ENCODE measurements at regions not wholly inside any gene's neighbourhood (a gene's known extent, or its start where the extent isn't known, plus 50 kb on each side); places are given as distances from the start of the nearest gene placed in this dataset.

- Histone ChIP-seq H3K4me1 (ENCODE audit: control insufficient read depth, insufficient read depth, low read length) (no peaks in the 10 kb centered on the region), H3K9me3 (ENCODE audit: control insufficient read depth, insufficient read depth, low read length) (no peaks in the 10 kb centered on the region), H3K27ac (ENCODE audit: low read length) (no peak overlapping the region), H3K27me3 (ENCODE audit: control insufficient read depth, insufficient read depth, low read length) (peaks cover 28% of the 10 kb centered on the region), H3K36me3 (ENCODE audit: control insufficient read depth, insufficient read depth, low read length) (no peaks in the 10 kb centered on the region), H3K4me3 (ENCODE audit: low read length) (no peak overlapping the region)
- no peak for DNase-seq (ENCODE audit: low read depth, low spot score)
- no CpG with 5 or more reads among the region's 5 CpGs for WGBS (ENCODE audit: insufficient coverage, insufficient read length)
These were observed 464.3 kb upstream of the THRB start for GRCh38 chr3:24958910-24959447.

GRCh38 chr3:24963762-24964625, 464.1 kb upstream of the RARB start:
- Histone ChIP-seq H3K36me3 (ENCODE audit: control insufficient read depth, insufficient read depth, low read length) (no peaks in the 10 kb centered on the region), H3K4me3 (ENCODE audit: low read length) (no peak overlapping the region), H3K9me3 (ENCODE audit: control insufficient read depth, insufficient read depth, low read length) (no peaks in the 10 kb centered on the region), H3K27ac (ENCODE audit: low read length) (no peak overlapping the region), H3K27me3 (ENCODE audit: control insufficient read depth, insufficient read depth, low read length) (no peaks in the 10 kb centered on the region), H3K4me1 (ENCODE audit: control insufficient read depth, insufficient read depth, low read length) (no peaks in the 10 kb centered on the region)
- WGBS (ENCODE audit: insufficient coverage, insufficient read length), result 100% methylated on average over 1 of the region's 2 CpGs
- no peak for DNase-seq (ENCODE audit: low read depth, low spot score)

- Histone ChIP-seq H3K9me3 (ENCODE audit: control insufficient read depth, insufficient read depth, low read length) (no peaks in the 10 kb centered on the region), H3K4me1 (ENCODE audit: control insufficient read depth, insufficient read depth, low read length) (no peaks in the 10 kb centered on the region), H3K27ac (ENCODE audit: low read length) (no peak overlapping the region), H3K4me3 (ENCODE audit: low read length) (no peak overlapping the region), H3K27me3 (ENCODE audit: control insufficient read depth, insufficient read depth, low read length) (no peaks in the 10 kb centered on the region), H3K36me3 (ENCODE audit: control insufficient read depth, insufficient read depth, low read length) (no peaks in the 10 kb centered on the region)
- no peak for DNase-seq (ENCODE audit: low read depth, low spot score)
- WGBS (ENCODE audit: insufficient coverage, insufficient read length), result no CpG with 5 or more reads among the region's 2 CpGs
These were observed 462.2 kb upstream of the RARB start for GRCh38 chr3:24965706-24966385.

- WGBS (ENCODE audit: insufficient coverage, insufficient read length), result no CpG with 5 or more reads among the region's 1 CpG
- H3K9me3 ChIP-seq (ENCODE audit: control insufficient read depth, insufficient read depth, low read length), result no peaks in the 10 kb centered on the region
These were observed 460.0 kb upstream of the RARB start for GRCh38 chr3:24968036-24968435.

GRCh38 chr3:24972491-24972890, 455.6 kb upstream of the RARB start:
- H3K4me1 ChIP-seq (ENCODE audit: control insufficient read depth, insufficient read depth, low read length), result no peaks in the 10 kb centered on the region
- no peaks in the 10 kb centered on the region for H3K9me3 ChIP-seq (ENCODE audit: control insufficient read depth, insufficient read depth, low read length)
- H3K27me3 ChIP-seq (ENCODE audit: control insufficient read depth, insufficient read depth, low read length), result no peaks in the 10 kb centered on the region
- WGBS (ENCODE audit: insufficient coverage, insufficient read length), result no CpG with 5 or more reads among the region's 1 CpG
- no peak for DNase-seq (ENCODE audit: low read depth, low spot score)
- no peak overlapping the region for H3K27ac ChIP-seq (ENCODE audit: low read length)
- no peaks in the 10 kb centered on the region for H3K36me3 ChIP-seq (ENCODE audit: control insufficient read depth, insufficient read depth, low read length)
- no peak overlapping the region for H3K4me3 ChIP-seq (ENCODE audit: low read length)

More at GRCh38 chr3:24968036-24968435, 460.0 kb upstream of the RARB start:
- Histone ChIP-seq H3K27me3 (ENCODE audit: control insufficient read depth, insufficient read depth, low read length) (no peaks in the 10 kb centered on the region), H3K27ac (ENCODE audit: low read length) (no peak overlapping the region), H3K36me3 (ENCODE audit: control insufficient read depth, insufficient read depth, low read length) (no peaks in the 10 kb centered on the region), H3K4me1 (ENCODE audit: control insufficient read depth, insufficient read depth, low read length) (no peaks in the 10 kb centered on the region), H3K4me3 (ENCODE audit: low read length) (no peak overlapping the region)
- no peak for DNase-seq (ENCODE audit: low read depth, low spot score)

GRCh38 chr3:24981309-24981708, 446.8 kb upstream of the RARB start:
- no CpG with 5 or more reads among the region's 5 CpGs for WGBS (ENCODE audit: insufficient coverage, insufficient read length)
- Histone ChIP-seq H3K9me3 (ENCODE audit: control insufficient read depth, insufficient read depth, low read length) (no peaks in the 10 kb centered on the region), H3K27ac (ENCODE audit: low read length) (no peak overlapping the region), H3K36me3 (ENCODE audit: control insufficient read depth, insufficient read depth, low read length) (no peaks in the 10 kb centered on the region), H3K4me1 (ENCODE audit: control insufficient read depth, insufficient read depth, low read length) (no peaks in the 10 kb centered on the region), H3K27me3 (ENCODE audit: control insufficient read depth, insufficient read depth, low read length) (no peaks in the 10 kb centered on the region), H3K4me3 (ENCODE audit: low read length) (no peak overlapping the region)
- DNase-seq (ENCODE audit: low read depth, low spot score), result no peak

- Histone ChIP-seq H3K36me3 (ENCODE audit: control insufficient read depth, insufficient read depth, low read length) (no peaks in the 10 kb centered on the region), H3K27me3 (ENCODE audit: control insufficient read depth, insufficient read depth, low read length) (no peaks in the 10 kb centered on the region), H3K27ac (ENCODE audit: low read length) (no peak overlapping the region), H3K4me3 (ENCODE audit: low read length) (no peak overlapping the region), H3K4me1 (ENCODE audit: control insufficient read depth, insufficient read depth, low read length) (no peaks in the 10 kb centered on the region), H3K9me3 (ENCODE audit: control insufficient read depth, insufficient read depth, low read length) (no peaks in the 10 kb centered on the region)
- no peak for DNase-seq (ENCODE audit: low read depth, low spot score)
These were observed 446.1 kb upstream of the RARB start for GRCh38 chr3:24981924-24982323.

- H3K9me3 ChIP-seq (ENCODE audit: control insufficient read depth, insufficient read depth, low read length), result no peaks in the 10 kb centered on the region
- no peaks in the 10 kb centered on the region for H3K36me3 ChIP-seq (ENCODE audit: control insufficient read depth, insufficient read depth, low read length)
- no peak overlapping the region for H3K27ac ChIP-seq (ENCODE audit: low read length)
- no peak overlapping the region for H3K4me3 ChIP-seq (ENCODE audit: low read length)
- no peaks in the 10 kb centered on the region for H3K4me1 ChIP-seq (ENCODE audit: control insufficient read depth, insufficient read depth, low read length)
- DNase-seq (ENCODE audit: low read depth, low spot score), result no peak
- H3K27me3 ChIP-seq (ENCODE audit: control insufficient read depth, insufficient read depth, low read length), result no peaks in the 10 kb centered on the region
- no CpG with 5 or more reads among the region's 9 CpGs for WGBS (ENCODE audit: insufficient coverage, insufficient read length)
These were observed 442.4 kb upstream of the RARB start for GRCh38 chr3:24985668-24986067.

DNA sequence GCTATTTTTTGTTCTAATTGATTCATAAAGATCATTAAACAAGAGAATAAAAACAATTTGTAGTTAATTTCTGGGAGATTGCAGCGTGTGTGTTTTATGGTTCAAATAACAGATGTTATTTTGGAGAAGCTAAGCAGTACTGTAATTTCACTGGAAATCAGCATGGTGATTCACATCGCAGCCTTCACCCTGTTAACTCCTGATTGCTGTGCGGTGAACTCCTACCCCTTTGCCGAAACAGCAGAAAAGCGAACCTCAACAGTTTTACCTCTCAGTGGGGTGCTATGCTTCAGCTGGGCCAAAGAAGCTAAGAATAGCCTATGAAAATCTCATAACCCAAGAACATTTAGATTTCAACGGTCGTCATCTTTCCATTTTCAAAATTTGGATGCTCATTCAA, 441.5 kb upstream of the RARB start:
- H3K27me3 ChIP-seq (ENCODE audit: control insufficient read depth, insufficient read depth, low read length), result no peaks in the 10 kb centered on the region
- no peak overlapping the region for H3K27ac ChIP-seq (ENCODE audit: low read length)
- H3K4me1 ChIP-seq (ENCODE audit: control insufficient read depth, insufficient read depth, low read length), result no peaks in the 10 kb centered on the region
- no peak for DNase-seq (ENCODE audit: low read depth, low spot score)
- no CpG with 5 or more reads among the region's 7 CpGs for WGBS (ENCODE audit: insufficient coverage, insufficient read length)
- H3K4me3 ChIP-seq (ENCODE audit: low read length), result no peak overlapping the region
- H3K9me3 ChIP-seq (ENCODE audit: control insufficient read depth, insufficient read depth, low read length), result no peaks in the 10 kb centered on the region
- H3K36me3 ChIP-seq (ENCODE audit: control insufficient read depth, insufficient read depth, low read length), result no peaks in the 10 kb centered on the region

- H3K27ac ChIP-seq (ENCODE audit: low read length), result no peak overlapping the region
- H3K36me3 ChIP-seq (ENCODE audit: control insufficient read depth, insufficient read depth, low read length), result no peaks in the 10 kb centered on the region
- H3K4me3 ChIP-seq (ENCODE audit: low read length), result no peak overlapping the region
- DNase-seq (ENCODE audit: low read depth, low spot score), result no peak
- no peaks in the 10 kb centered on the region for H3K9me3 ChIP-seq (ENCODE audit: control insufficient read depth, insufficient read depth, low read length)
- WGBS (ENCODE audit: insufficient coverage, insufficient read length), result no CpG with 5 or more reads among the region's 2 CpGs
- H3K4me1 ChIP-seq (ENCODE audit: control insufficient read depth, insufficient read depth, low read length), result no peaks in the 10 kb centered on the region
- no peaks in the 10 kb centered on the region for H3K27me3 ChIP-seq (ENCODE audit: control insufficient read depth, insufficient read depth, low read length)
These were observed 428.7 kb upstream of the RARB start for GRCh38 chr3:24999357-24999756.
